SK-N-SH treated with all-trans-retinoic acid at 6 μM for 48 hours (cell line): ENCODE measurements at regions not wholly inside any gene's neighbourhood (a gene's known extent, or its start where the extent isn't known, plus 50 kb on each side); places are given as distances from the start of the nearest gene placed in this dataset.

Experiments
- ARNTL ChIP-seq: fragments of 450-650 bp; formaldehyde crosslinking; IDR thresholded peaks from 2 replicates; pipeline ENCODE4 v1.5.0; 2020; ENCODE audit warnings: low read depth, mild to moderate bottlenecking, moderate library complexity, borderline replicate concordance
- CREB5 ChIP-seq: fragments of 250-450 bp; sonication (Bioruptor Pico); IDR thresholded peaks from 2 replicates; pipeline ENCODE4 v1.5.1; 2020; ENCODE audit warnings: low read depth, mild to moderate bottlenecking, moderate library complexity
- CSRNP3 ChIP-seq: fragments of 250-450 bp; sonication (Bioruptor Pico); IDR thresholded peaks from 2 replicates; pipeline ENCODE4 v1.5.1; 2021; ENCODE audit warnings: mild to moderate bottlenecking, moderate library complexity
- GLIS3 ChIP-seq: fragments of 250-450 bp; sonication (Bioruptor Pico); IDR thresholded peaks from 2 replicates; pipeline ENCODE4 v1.5.0; 2020; ENCODE audit warnings: mild to moderate bottlenecking, moderate library complexity
- ISL1 ChIP-seq: fragments of 250-450 bp; sonication (Bioruptor Pico); IDR thresholded peaks from 2 replicates; pipeline ENCODE4 v2.1.2; 2022; ENCODE audit warnings: mild to moderate bottlenecking, moderate library complexity
- PATZ1 ChIP-seq: fragments of 250-450 bp; sonication (Bioruptor Pico); IDR thresholded peaks from 2 replicates; pipeline ENCODE4 v1.8.0; 2020; ENCODE audit warnings: mild to moderate bottlenecking, moderate library complexity, borderline replicate concordance
- POU6F1 ChIP-seq: fragments of 250-450 bp; sonication (Bioruptor Pico); IDR thresholded peaks from 2 replicates; pipeline ENCODE4 v1.8.0; 2021; ENCODE audit warnings: low read depth, mild to moderate bottlenecking, moderate library complexity, borderline replicate concordance
- SNAI2 ChIP-seq: fragments of 250-450 bp; sonication (Bioruptor Pico); IDR thresholded peaks from 2 replicates; pipeline ENCODE4 v1.5.0; 2020; ENCODE audit warnings: mild to moderate bottlenecking, moderate library complexity
- TOX ChIP-seq: fragments of 250-450 bp; sonication (Bioruptor Pico); IDR thresholded peaks from 2 replicates; pipeline ENCODE4 v1.8.0; 2021; ENCODE audit warnings: mild to moderate bottlenecking, moderate library complexity, borderline replicate concordance
- TSHZ2 ChIP-seq: fragments of 250-450 bp; sonication (Bioruptor Pico); IDR thresholded peaks from 2 replicates; pipeline ENCODE4 v1.5.0; 2020; ENCODE audit warnings: mild to moderate bottlenecking, moderate library complexity
- ZC3H10 ChIP-seq: fragments of 250-450 bp; sonication (Bioruptor Pico); IDR thresholded peaks from 2 replicates; pipeline ENCODE4 v1.5.1; 2021; ENCODE audit warnings: mild to moderate bottlenecking, moderate library complexity
- ZFP3 ChIP-seq: fragments of 250-450 bp; sonication (Bioruptor Pico); IDR thresholded peaks from 2 replicates; pipeline ENCODE4 v1.5.0; 2020; ENCODE audit warnings: mild to moderate bottlenecking, moderate library complexity
- ZFP30 ChIP-seq: fragments of 450-650 bp; formaldehyde crosslinking; IDR thresholded peaks from 2 replicates; pipeline ENCODE4 v1.5.0; 2022; ENCODE audit warnings: mild to moderate bottlenecking, moderate library complexity
- ZNF565 ChIP-seq: fragments of 450-650 bp; formaldehyde crosslinking; conservative IDR thresholded peaks from 2 replicates; pipeline ENCODE4 v1.5.0; 2020; ENCODE audit warnings: low read depth, mild to moderate bottlenecking, moderate library complexity

GRCh38 chr4:111837761-111838160, 307.5 kb upstream of the FAM241A start:
- TF ChIP-seq PATZ1 (CRISPR knock-in tag) (no peak), ZFP3 (CRISPR knock-in tag) (no peak), POU6F1 (CRISPR knock-in tag) (no peak), ZFP30 (CRISPR knock-in tag) (no peak), CREB5 (CRISPR knock-in tag) (no peak), ZNF565 (CRISPR knock-in tag) (no peak), ISL1 (CRISPR knock-in tag) (no peak), ARNTL (CRISPR knock-in tag) (no peak), ZC3H10 (CRISPR knock-in tag) (no peak), CSRNP3 (CRISPR knock-in tag) (no peak), GLIS3 (CRISPR knock-in tag) (no peak), TSHZ2 (CRISPR knock-in tag) (no peak), SNAI2 (CRISPR knock-in tag) (no peak), TOX (CRISPR knock-in tag) (no peak)
